K562 (cell line): ENCODE measurements at regions not wholly inside any gene's neighbourhood (a gene's known extent, or its start where the extent isn't known, plus 50 kb on each side); places are given as distances from the start of the nearest gene placed in this dataset.
A peak's percentile ranks its signal among the peaks of the same experiment; 100 is the strongest.

Experiments used
- ATAC-seq: fragments of 200-7000 bp; cut with Tn5 transposase; 3 replicates; pipeline ENCODE4 v1.9.1; 2020; ENCODE audit warnings: moderate library complexity
- BruUV-seq: library from RNA; stranded (reverse); fragments of 400-500 nt; replicated peaks from 2 replicates; lab custom pipeline; 2021; lab: Mats Ljungman, UMichigan
- CTCF ChIA-PET: fragments of 300-600 bp; formaldehyde crosslinking; extraction: SDS; loops from one replicate; lab custom pipeline; 2021; ENCODE audit warnings: low intra/inter-chr PET ratio; lab: Yijun Ruan, JAX
- POLR2A ChIA-PET: fragments of 300-600, 350-650 bp; sonication (Branson Sonifier 250); formaldehyde crosslinking; extraction: SDS; loops from one replicate; lab custom pipeline; 2021; ENCODE audit warnings: antibody characterized with exemption, inconsistent platforms; lab: Yijun Ruan, JAX
- DNase-seq, 4 experiments: peaks; one replicate each; pipeline versions ENCODE4 v3.0.0 to v3.0.0-alpha.2; 2011 to 2018; ENCODE audit warnings: low spot score in 3 of 4, mixed read lengths in 3 of 4; ENCODE audit errors: extremely low read depth in 1 of 4
- FAIRE-seq: peaks from 2 replicates; lab custom pipeline; 2011; peaks lifted over from hg19 to GRCh38; lab: Jason Lieb, UNC
- H2AFZ ChIP-seq: 2 replicates; pipeline ENCODE4 v1.6.0; 2011; ENCODE audit warnings: low read depth, low read length, control low read depth, inconsistent platforms
- H3K27ac ChIP-seq: fragments of 200-600 bp; 3 replicates; pipeline ENCODE4 v1.8.0; 2011; ENCODE audit warnings: low read depth, mild to moderate bottlenecking, control low read depth, inconsistent platforms, low read length, moderate library complexity, mixed read lengths; ENCODE audit errors: extremely low read depth
- H3K27me3 ChIP-seq, 2 experiments: fragments of 300-600 bp in 1 of 2; 2 replicates in 1 of 2; 3 replicates in 1 of 2; pipeline versions ENCODE4 v1.6.0 to v1.8.0; 2011; ENCODE audit warnings: inconsistent platforms in 2 of 2, low read length in 2 of 2, mild to moderate bottlenecking in 1 of 2, mixed read lengths in 1 of 2, moderate library complexity in 1 of 2; ENCODE audit not compliant: control insufficient read depth in 2 of 2, insufficient read depth in 2 of 2
- H3K36me3 ChIP-seq: fragments of 300-600 bp; 3 replicates; pipeline ENCODE4 v1.8.0; 2011; ENCODE audit warnings: mild to moderate bottlenecking, low read length, inconsistent platforms; ENCODE audit not compliant: control insufficient read depth, insufficient read depth
- H3K4me1 ChIP-seq, 2 experiments: fragments of 200-600 bp in 1 of 2; replicated peaks in 1 of 2; 2 replicates in 1 of 2; 3 replicates in 1 of 2; pipeline versions ENCODE4 v1.5.1 to v1.8.0; 2011; ENCODE audit warnings: inconsistent platforms in 2 of 2, low read length in 2 of 2, mild to moderate bottlenecking in 1 of 2, mixed read lengths in 1 of 2, moderate library complexity in 1 of 2; ENCODE audit not compliant: control insufficient read depth in 2 of 2, insufficient read depth in 2 of 2
- H3K4me2 ChIP-seq: 2 replicates; pipeline ENCODE4 v1.6.1; 2011; ENCODE audit warnings: low read length, control low read depth, inconsistent platforms, mixed read lengths; ENCODE audit not compliant: insufficient read depth
- H3K4me3 ChIP-seq: fragments of 200-600 bp; sonication (generic), shearing (Covaris generic); 2 replicates; pipeline ENCODE4 v1.5.1; 2016; ENCODE audit warnings: control low read depth, inconsistent platforms
- H3K79me2 ChIP-seq: fragments of 200-600 bp; 3 replicates; pipeline ENCODE4 v1.8.0; 2011; ENCODE audit warnings: low read length, inconsistent platforms; ENCODE audit not compliant: control insufficient read depth, insufficient read depth
- H3K9ac ChIP-seq, 2 experiments: 2 replicates each; pipeline versions ENCODE4 v1.6.0 to v1.6.1; 2011; ENCODE audit warnings: low read depth in 2 of 2, low read length in 2 of 2, control low read depth in 1 of 2, inconsistent platforms in 1 of 2, mild to moderate bottlenecking in 1 of 2, mixed read lengths in 1 of 2; ENCODE audit not compliant: insufficient read depth in 1 of 2
- H3K9me1 ChIP-seq: one replicate; pipeline ENCODE4 v1.6.0; 2011; ENCODE audit warnings: inconsistent platforms, mild to moderate bottlenecking, low read length, moderate library complexity; ENCODE audit not compliant: control insufficient read depth, insufficient read depth
- H3K9me3 ChIP-seq: replicated peaks from 2 replicates; pipeline ENCODE4 v1.5.1; 2011; ENCODE audit warnings: low read depth, low read length, inconsistent platforms; ENCODE audit not compliant: control insufficient read depth, insufficient read depth
- H4K20me1 ChIP-seq: replicated peaks from 2 replicates; pipeline ENCODE4 v1.6.1; 2011; ENCODE audit warnings: low read length, inconsistent platforms, mixed read lengths; ENCODE audit not compliant: control insufficient read depth, insufficient read depth
- GTF2E2 ChIP-seq: fragments of 200-800 bp; sonication (Bioruptor generic); IDR thresholded peaks from 2 replicates; pipeline ENCODE4 v1.6.1; 2016; ENCODE audit warnings: missing genetic modification characterization, missing compliant biosample characterization
- HNRNPUL1 ChIP-seq: fragments of 200-400 bp; formaldehyde crosslinking; IDR thresholded peaks from 2 replicates; pipeline ENCODE4 v1.6.1; 2017; ENCODE audit warnings: low read length
- SMARCE1 ChIP-seq: fragments of 450-650 bp; IDR thresholded peaks from 2 replicates; pipeline ENCODE4 v1.7.1; 2016; ENCODE audit warnings: mild to moderate bottlenecking
- WGBS: fragments of 100-300 bp; shearing (Covaris generic); methylation state at CpG from one replicate; pipeline ENCODE4 v1.1.6; 2016; ENCODE audit warnings: low coverage, mixed read lengths; ENCODE audit not compliant: insufficient coverage; ENCODE audit errors: missing lambda C conversion rate; 5-methylcytosine and 5-hydroxymethylcytosine counted together
- in situ Hi-C: fragments of 300-500 bp; cut with MboI; formaldehyde crosslinking; loops from 4 replicates; pipeline ENCODE4 v1.15.0; 2018; ENCODE audit warnings: inconsistent platforms, mixed read lengths
- intact Hi-C: fragments of 100-400 bp; cut with micrococcal nuclease; formaldehyde crosslinking; loops from 2 replicates; pipeline ENCODE4 v1.14.2; 2022
- TF ChIP-seq, protein P1 (sequence below): sonication (generic); formaldehyde crosslinking; IDR thresholded peaks from 2 replicates; pipeline ENCODE4 v1.9.0; 2022; ENCODE audit warnings: mild to moderate bottlenecking, missing genetic modification reagents
- TF ChIP-seq, protein P2 (sequence below): fragments of 450-650 bp; IDR thresholded peaks from 2 replicates; pipeline ENCODE4 v1.6.1; 2016; ENCODE audit warnings: low read depth
- TF ChIP-seq, protein P3 (sequence below): fragments of 450-650 bp; IDR thresholded peaks from 2 replicates; pipeline ENCODE4 v1.6.1; 2017; ENCODE audit warnings: antibody characterized with exemption, mild to moderate bottlenecking
- TF ChIP-seq, protein P4 (sequence below): fragments of 450-650 bp; IDR thresholded peaks from 2 replicates; pipeline ENCODE4 v1.6.1; 2016

DNA sequence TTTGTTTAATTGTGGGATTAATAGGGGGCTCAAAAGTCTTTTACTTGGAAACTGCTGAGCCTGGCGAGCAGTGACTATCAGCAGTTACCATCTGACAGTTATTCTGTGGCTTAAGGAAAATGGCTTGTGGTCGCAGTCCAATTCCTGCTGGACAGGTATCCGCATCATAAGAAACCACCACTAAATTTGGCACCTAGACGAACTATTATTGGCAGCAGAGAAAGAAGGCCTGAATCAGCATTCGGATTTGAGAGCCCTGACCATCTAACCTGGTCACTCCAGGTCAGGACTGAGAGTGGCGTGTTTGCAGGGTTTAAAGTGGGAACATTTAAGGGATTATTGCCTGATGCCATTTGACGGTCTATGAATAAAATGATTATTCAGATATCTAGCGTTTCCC, 146.4 kb downstream of the RPS12 start:
- no peak overlapping the region for H3K4me2 ChIP-seq
- intact Hi-C loops = loop anchor here (10.0 kb wide), 2 partner anchors 296 to 1134 kb away; no protein-coding TSS in a partner anchor
- H3K79me2 ChIP-seq = no peaks in the 10 kb centered on the region
- ChIA-PET POLR2A (interaction anchor here (0.7 kb wide), 1 partner anchor 136 kb away, joined by 3 read pairs; no protein-coding TSS in a partner anchor), CTCF (no interaction called here)
- no peak overlapping the region for H3K4me3 ChIP-seq
- FAIRE-seq (peak; percentile 35), ATAC-seq (no peak), DNase-seq (no peak)
- in situ Hi-C loops = loop anchor here (5.0 to 25.0 kb wide), 2 partner anchors 592 to 952 kb away; no protein-coding TSS in a partner anchor
- H3K36me3 ChIP-seq = no peaks in the 10 kb centered on the region
- no peak overlapping the region for H3K27ac ChIP-seq
- no peaks in the 10 kb centered on the region; a peak in 1 of 5 replicates for H3K27me3 ChIP-seq
- no peak overlapping the region for H3K9ac ChIP-seq
- H3K9me1 ChIP-seq = no peaks in the 10 kb centered on the region
- H4K20me1 ChIP-seq = no peaks in the 10 kb centered on the region
- H2AFZ ChIP-seq = no peak overlapping the region
- no TSS peak for BruUV-seq
- WGBS = 1% methylated on average over 8 of the region's 8 CpGs
- no peaks in the 10 kb centered on the region for H3K9me3 ChIP-seq
- H3K4me1 ChIP-seq = peaks cover 0 to 17% of the 10 kb centered on the region in 2 experiments; a peak in 3 of 5 replicates
- TF ChIP-seq, protein P1, sequence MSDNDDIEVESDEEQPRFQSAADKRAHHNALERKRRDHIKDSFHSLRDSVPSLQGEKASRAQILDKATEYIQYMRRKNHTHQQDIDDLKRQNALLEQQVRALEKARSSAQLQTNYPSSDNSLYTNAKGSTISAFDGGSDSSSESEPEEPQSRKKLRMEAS (CRISPR knock-in tag) = no peak
- TF ChIP-seq, protein P2, sequence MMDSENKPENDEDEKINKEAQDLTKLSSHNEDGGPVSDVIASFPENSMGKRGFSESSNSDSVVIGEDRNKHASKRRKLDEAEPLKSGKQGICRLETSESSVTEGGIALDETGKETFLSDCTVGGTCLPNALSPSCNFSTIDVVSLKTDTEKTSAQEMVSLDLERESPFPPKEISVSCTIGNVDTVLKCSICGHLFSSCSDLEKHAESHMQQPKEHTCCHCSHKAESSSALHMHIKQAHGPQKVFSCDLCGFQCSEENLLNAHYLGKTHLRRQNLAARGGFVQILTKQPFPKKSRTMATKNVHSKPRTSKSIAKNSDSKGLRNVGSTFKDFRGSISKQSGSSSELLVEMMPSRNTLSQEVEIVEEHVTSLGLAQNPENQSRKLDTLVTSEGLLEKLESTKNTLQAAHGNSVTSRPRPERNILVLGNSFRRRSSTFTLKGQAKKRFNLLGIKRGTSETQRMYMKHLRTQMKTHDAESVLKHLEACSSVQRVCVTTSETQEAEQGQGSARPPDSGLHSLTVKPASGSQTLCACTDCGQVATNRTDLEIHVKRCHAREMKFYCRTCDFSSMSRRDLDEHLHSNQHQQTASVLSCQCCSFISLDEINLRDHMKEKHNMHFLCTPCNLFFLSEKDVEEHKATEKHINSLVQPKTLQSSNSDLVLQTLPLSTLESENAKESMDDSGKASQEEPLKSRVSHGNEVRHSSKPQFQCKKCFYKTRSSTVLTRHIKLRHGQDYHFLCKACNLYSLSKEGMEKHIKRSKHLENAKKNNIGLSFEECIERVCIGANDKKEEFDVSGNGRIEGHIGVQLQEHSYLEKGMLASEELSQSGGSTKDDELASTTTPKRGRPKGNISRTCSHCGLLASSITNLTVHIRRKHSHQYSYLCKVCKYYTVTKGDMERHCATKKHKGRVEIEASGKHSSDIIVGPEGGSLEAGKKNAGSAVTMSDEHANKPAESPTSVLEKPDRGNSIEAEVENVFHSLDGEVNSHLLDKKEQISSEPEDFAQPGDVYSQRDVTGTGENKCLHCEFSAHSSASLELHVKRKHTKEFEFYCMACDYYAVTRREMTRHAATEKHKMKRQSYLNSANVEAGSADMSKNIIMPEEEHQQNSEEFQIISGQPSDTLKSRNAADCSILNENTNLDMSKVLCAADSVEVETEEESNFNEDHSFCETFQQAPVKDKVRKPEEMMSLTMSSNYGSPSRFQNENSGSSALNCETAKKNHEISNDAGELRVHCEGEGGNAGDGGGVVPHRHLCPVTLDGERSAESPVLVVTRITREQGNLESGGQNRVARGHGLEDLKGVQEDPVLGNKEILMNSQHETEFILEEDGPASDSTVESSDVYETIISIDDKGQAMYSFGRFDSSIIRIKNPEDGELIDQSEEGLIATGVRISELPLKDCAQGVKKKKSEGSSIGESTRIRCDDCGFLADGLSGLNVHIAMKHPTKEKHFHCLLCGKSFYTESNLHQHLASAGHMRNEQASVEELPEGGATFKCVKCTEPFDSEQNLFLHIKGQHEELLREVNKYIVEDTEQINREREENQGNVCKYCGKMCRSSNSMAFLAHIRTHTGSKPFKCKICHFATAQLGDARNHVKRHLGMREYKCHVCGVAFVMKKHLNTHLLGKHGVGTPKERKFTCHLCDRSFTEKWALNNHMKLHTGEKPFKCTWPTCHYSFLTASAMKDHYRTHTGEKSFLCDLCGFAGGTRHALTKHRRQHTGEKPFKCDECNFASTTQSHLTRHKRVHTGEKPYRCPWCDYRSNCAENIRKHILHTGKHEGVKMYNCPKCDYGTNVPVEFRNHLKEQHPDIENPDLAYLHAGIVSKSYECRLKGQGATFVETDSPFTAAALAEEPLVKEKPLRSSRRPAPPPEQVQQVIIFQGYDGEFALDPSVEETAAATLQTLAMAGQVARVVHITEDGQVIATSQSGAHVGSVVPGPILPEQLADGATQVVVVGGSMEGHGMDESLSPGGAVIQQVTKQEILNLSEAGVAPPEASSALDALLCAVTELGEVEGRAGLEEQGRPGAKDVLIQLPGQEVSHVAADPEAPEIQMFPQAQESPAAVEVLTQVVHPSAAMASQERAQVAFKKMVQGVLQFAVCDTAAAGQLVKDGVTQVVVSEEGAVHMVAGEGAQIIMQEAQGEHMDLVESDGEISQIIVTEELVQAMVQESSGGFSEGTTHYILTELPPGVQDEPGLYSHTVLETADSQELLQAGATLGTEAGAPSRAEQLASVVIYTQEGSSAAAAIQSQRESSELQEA = no peak
- TF ChIP-seq, protein P3, sequence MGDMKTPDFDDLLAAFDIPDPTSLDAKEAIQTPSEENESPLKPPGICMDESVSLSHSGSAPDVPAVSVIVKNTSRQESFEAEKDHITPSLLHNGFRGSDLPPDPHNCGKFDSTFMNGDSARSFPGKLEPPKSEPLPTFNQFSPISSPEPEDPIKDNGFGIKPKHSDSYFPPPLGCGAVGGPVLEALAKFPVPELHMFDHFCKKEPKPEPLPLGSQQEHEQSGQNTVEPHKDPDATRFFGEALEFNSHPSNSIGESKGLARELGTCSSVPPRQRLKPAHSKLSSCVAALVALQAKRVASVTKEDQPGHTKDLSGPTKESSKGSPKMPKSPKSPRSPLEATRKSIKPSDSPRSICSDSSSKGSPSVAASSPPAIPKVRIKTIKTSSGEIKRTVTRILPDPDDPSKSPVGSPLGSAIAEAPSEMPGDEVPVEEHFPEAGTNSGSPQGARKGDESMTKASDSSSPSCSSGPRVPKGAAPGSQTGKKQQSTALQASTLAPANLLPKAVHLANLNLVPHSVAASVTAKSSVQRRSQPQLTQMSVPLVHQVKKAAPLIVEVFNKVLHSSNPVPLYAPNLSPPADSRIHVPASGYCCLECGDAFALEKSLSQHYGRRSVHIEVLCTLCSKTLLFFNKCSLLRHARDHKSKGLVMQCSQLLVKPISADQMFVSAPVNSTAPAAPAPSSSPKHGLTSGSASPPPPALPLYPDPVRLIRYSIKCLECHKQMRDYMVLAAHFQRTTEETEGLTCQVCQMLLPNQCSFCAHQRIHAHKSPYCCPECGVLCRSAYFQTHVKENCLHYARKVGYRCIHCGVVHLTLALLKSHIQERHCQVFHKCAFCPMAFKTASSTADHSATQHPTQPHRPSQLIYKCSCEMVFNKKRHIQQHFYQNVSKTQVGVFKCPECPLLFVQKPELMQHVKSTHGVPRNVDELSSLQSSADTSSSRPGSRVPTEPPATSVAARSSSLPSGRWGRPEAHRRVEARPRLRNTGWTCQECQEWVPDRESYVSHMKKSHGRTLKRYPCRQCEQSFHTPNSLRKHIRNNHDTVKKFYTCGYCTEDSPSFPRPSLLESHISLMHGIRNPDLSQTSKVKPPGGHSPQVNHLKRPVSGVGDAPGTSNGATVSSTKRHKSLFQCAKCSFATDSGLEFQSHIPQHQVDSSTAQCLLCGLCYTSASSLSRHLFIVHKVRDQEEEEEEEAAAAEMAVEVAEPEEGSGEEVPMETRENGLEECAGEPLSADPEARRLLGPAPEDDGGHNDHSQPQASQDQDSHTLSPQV = no peak
- no peak for TF ChIP-seq GTF2E2
- TF ChIP-seq, protein P4, sequence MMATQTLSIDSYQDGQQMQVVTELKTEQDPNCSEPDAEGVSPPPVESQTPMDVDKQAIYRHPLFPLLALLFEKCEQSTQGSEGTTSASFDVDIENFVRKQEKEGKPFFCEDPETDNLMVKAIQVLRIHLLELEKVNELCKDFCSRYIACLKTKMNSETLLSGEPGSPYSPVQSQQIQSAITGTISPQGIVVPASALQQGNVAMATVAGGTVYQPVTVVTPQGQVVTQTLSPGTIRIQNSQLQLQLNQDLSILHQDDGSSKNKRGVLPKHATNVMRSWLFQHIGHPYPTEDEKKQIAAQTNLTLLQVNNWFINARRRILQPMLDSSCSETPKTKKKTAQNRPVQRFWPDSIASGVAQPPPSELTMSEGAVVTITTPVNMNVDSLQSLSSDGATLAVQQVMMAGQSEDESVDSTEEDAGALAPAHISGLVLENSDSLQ = no peak
- no peak for TF ChIP-seq HNRNPUL1
- peak; percentile 33; the same call in 1 of the 2 replicates for TF ChIP-seq SMARCE1
